HG03565 (cell line): ENCODE measurements at regions not wholly inside any gene's neighbourhood (a gene's known extent, or its start where the extent isn't known, plus 50 kb on each side); places are given as distances from the start of the nearest gene placed in this dataset.

ENCODE experiments used
- ATAC-seq: cut with Tn5 transposase; IDR thresholded peaks from one replicate; pipeline ENCODE4 v1.9.1; 2021; ENCODE audit warnings: mild to moderate bottlenecking, moderate library complexity; ENCODE audit not compliant: unreplicated experiment

DNA sequence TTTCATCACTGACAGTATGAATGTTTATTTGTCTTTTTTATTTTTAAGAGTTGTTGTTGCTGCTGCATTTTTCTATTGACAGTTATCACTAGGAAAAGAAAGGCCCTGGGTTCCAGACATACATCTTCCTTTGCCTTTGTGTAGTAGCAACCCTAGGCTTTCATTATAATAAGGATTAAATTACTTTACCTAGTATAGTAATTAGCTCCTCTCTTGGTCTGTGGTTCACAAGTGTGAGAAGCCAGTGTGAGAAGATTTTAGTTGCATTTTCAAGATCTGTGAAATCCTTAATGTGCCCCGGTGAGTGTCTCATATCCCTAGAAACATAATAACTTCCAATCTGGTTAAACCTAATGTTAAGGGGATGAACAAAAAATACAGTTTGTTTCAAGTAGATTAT is 799.3 kb upstream of the MAP3K7 start:
- no peak for ATAC-seq

DNA sequence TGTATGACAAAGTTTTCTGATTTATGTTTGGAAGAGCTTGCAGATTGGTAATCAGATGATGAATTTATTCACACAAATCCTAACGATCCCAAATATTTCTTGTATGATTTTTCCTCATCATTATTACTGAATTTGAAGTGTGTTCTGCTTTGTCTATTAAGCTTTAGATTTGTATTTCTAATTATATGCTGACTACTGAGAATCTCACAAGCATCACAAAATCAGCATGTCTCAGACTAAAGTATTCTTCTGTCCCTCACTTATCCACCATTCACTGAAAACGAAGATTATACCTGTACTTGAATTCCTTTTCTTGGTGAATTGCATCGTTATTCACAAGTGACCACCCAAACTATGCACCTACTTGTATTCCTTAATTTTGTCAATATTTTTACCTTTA is 796.3 kb upstream of the MAP3K7 start:
- no peak for ATAC-seq

DNA sequence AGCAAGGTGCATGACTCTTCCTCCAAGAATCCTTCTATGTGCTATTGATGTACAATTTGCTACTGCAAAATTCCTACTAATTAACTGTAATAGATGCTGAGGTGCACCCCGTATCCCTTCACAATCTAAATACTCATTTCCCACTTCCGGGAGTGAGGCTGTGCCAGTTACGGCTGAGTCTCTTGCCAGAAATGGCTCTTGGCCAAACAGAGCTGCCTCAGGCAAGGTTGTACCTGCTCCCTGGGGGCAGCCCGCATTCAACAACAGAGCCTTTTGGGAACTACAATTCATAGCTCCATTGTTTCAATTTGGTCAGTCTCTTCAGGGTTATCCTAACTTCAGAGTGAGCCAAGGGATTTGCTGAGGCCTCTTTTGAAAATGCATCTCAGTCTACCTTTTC is 789.8 kb upstream of the MAP3K7 start:
- no peak for ATAC-seq

DNA sequence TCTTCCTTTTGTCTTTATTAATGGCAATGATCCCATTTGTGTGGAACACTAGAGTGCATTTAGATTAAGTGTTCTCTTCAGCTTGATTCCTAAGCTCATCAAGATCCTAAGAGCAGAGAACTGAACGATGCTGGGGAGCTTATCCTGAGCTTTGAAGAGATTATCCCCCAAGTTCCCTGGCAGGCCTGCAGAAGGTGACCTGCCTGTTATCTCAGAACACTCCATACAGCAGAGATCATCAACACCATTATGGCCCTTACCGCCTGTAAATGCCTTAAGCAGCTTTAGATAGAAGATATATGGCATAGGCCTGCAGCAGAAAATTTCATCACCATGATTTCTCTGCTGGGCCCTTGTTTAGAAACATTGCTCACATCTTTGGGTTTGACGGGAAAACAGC is 779.9 kb upstream of the MAP3K7 start:
- no peak for ATAC-seq

DNA sequence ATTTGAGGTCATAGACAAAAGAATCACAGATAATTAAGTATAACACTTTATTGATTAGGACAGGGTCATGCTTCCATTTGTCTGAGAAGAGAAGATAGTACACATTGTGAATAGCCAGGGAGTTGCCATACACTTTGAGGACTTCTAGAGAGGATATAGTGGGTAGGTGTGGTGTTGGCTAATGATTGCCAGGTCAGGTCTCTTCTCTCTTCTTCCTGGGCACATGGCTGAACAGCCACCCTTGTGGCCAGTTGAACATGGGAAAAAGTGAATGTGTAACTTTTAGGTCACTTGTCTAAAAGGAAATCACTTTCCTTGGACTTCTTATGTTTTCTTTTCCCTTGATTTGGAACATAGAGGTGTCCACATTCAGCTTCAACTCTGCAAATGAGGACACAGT is 772.1 kb upstream of the MAP3K7 start:
- no peak for ATAC-seq

DNA sequence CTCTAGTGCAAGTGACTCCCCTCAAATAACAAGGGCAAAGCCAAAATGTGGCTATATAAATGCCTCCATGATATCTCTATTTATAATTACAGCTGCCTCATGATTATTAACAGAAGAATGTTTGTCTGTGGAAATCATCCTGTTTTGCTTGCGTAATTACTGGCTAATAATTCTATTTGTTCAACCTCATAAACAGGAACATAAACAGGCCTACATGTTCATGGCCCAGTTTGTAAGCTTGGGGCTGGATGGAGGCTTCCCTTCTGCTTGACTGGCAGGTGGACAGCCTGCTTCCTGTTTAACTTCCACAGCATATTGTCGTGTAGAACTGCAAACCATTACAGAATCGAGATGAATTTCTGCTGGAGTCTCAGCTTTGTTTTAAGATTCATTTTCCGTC is 766.0 kb upstream of the MAP3K7 start:
- ATAC-seq: no peak

DNA sequence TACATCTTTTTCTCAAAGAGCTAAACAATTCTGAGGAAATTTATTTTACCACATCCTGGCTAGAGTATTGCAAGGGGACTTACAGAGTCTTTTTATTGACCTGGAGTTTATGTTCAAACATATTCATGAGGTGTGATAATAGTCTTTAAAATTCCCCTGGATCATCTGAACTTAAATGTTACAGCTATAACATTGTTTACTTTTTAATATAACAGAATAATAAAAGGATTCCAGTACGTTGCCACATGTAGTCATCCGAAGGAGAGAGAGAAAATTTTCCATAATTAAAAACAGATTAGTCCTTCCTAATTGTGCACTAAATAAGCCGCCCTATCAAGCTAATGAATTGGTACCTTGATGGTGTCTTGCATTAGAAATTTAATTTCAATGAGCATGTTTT is 765.4 kb upstream of the MAP3K7 start:
- no peak for ATAC-seq

DNA sequence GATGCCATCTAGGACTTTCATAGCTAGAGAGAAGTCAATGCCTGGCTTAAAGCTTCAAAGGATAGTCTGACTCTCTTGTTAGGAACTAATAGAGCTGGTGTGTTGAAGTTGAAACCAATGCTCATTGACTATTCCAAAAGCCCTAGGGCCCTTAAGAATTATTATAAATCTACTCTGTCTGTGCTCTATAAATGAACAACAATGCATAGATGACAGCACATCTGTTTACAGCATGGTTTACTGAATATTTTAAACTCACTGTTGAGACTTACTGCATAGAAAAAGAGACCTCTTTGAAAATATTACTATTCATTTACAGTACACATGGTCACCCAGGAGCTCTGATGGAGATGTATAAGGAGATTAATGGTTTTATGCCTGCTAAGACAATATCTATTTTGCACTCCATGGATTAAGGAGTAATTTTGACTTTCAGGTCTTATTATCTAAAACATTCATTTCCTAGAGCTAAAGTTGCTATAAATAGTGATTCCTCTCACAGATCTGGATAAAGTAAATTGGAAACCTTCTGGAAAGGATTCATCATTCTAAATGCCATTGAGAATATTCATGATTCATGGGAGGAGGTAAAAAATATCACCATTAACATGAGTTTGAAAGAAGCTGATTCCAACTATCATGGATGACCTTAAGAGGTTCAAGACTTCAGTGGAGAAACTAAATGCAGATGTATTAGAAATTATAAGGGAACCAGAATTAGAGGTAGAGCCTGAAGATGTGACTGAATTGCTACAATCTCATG is 763.5 kb upstream of the MAP3K7 start:
- ATAC-seq: no peak

DNA sequence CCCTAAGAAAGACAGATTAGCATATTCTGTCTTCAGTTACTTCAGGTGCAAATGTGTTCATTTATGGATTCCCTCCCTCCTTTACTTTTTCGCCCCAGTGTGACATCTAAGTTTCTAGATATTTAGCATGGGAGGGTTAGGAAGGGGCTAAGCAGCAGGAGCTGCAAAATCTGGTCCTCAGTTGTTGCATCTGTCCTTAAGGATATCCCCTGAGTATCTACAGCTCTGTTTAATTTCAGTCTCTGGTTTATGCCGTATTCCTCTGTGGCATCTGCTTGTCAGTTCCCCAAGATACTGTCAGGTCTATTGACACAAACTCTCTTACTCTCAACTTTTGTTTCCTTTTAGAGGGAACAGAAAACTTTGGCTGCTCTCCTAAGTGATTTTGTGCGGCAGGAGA is 754.6 kb upstream of the MAP3K7 start:
- no peak for ATAC-seq

DNA sequence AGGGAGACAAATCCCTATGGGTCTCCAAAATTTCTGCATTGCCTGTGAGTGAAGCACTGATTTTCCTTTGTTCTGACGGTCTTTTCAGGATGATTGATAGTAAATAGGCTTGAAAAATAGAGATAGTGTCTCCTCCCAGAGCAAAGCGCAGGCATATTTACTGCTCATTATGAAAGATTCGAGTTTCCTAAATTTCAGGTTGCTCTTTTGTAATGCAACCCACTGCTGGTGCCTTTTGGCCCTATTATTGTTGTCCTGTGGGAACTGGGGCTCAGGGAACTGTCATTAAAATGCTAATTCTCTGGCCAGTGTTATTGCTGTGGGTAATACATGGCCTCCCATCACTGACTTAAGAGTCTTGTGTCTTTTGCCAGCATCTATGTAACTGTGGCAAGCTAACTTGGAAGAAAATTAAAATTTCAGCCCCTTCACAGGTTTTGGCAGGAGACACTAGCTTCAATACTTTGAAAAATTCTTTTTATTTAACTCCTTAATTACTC is 754.1 kb upstream of the MAP3K7 start:
- ATAC-seq: no peak

DNA sequence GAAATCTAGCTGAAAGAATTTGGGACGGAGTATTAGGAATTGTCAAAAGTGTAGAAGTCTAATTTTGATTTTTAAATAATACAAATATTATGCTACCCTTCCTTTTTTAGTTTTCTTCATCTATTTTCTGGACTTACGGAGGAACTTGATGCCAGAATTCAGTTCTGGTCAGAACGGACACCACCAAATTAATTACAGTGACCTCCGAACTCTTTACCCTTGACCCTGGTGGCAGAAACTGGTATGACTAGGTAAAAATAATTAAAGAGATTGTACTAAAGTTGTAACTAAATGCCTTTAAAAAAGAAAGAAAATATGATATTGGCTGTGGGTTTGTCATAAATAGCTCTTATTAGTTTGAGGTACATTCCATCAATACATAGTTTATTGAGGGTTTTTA is 751.1 kb upstream of the MAP3K7 start:
- ATAC-seq: no peak

DNA sequence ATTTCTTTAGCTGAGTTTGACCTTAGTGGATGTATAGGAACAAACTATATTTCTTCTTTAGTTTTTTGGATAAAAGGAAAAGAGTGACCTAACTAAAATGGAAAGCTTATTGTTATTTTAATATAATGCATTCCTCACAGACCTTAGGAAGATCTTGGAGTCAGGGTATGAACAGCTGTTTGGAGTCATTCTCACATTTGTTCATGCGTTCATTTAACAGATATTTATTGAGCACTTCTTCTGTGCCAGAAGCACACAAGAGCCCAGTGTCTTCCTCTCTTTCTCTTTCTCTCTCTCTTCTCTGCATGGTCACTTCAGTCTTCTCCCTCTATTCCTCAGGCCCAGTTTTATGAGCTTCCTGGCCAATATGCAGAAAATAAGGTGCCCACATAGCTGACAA is 744.0 kb upstream of the MAP3K7 start:
- no peak for ATAC-seq

DNA sequence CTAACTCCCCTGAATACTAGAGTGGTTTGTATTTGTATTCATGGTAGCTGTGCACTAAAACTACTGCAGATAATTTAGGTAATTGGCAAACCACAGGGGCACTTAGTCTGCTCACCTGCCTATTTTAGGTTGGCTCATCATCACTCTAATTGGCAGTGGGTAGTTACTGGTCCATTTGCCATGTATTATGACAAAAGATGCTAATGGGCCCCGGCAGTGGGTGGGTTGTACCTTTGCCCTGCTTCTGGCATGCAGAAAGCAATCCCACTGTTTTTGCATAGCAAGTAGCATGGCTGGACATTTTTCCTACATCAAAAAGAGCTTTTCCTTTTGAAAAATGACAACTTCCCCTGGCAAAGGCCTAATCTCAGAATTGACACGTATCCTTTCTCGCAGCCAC is 741.4 kb upstream of the MAP3K7 start:
- ATAC-seq: no peak

DNA sequence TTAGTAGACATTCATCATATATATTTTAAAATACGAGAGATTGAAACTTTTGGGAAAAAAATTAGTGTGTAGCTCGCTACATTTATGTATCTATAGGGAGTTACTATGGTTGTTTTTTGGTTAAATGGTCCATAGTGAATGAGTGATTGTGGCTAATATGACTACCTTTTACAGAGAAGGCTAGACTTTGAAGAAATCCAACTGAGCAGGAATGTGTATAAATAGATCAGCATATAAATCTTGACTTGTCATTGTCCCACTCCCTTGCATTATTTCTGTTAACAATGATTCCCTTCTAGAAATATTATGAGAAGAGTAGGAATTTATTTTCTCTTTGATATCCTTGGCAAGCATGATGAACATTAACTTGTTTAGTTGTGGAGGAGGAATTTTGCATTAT is 737.8 kb upstream of the MAP3K7 start:
- ATAC-seq: no peak

DNA sequence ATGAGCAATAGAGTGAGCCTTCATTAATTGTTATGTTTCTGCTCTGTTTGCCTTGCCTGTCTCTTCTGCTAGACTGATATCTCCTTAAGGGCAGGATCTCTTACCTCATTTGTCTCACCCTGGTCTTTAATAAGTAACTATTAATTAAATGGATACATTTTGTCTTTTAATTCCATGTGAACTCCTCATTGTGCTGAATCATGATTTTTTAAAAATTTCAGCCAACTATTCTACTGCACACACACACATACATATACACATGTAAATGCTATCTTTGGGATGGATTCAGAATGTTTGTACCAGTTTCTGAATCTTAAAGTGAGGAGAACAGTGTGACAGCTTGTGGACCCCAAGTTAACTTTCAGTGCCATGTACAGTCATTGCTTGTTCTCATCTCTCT is 731.1 kb upstream of the MAP3K7 start:
- ATAC-seq: no peak

DNA sequence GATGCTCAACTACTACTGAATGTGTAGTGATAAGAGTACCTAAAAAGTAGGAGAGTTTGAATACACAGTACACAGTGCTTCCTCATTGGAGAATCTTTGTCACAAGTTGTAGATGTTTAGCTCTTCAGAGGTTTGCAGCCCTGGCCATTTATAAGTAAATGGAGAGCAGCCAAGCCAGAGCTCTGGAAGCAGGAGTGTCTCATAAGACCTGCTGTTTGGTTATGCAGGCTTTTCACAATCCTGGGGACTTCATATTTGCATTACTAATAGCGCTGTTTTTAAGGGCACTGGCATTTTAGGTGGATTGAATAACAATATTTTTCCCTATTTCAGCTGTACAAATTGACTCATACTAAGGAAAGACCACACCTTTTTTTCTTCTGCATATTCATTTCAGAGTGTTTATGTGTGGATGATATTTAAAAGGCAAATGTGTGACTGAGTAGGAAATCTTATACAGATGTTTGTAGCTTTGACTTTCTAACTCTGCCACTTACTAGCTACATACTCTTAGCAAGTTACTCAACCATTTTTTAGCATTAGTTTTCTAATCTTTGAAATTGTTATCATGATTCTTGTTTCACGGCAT is 730.5 kb upstream of the MAP3K7 start:
- ATAC-seq: no peak

DNA sequence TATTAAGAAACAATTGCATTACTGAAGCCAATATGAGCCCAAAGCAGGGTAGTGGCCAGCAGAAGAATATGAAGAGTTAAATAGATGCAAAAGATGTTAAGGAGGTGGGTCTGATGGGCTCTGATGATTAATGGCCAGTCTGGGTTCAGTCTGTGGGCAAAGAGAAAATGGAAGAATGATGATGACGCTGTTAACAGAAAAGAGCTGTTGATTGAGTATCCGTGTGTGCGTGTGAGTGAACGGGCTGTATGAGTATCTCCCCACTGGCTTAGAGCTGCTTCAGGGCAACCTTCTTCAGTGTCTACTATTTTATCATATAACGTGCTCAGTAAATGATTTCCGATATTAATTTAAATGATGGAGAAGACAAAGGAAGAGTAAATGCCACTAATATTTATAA is 723.3 kb upstream of the MAP3K7 start:
- ATAC-seq: no peak

DNA sequence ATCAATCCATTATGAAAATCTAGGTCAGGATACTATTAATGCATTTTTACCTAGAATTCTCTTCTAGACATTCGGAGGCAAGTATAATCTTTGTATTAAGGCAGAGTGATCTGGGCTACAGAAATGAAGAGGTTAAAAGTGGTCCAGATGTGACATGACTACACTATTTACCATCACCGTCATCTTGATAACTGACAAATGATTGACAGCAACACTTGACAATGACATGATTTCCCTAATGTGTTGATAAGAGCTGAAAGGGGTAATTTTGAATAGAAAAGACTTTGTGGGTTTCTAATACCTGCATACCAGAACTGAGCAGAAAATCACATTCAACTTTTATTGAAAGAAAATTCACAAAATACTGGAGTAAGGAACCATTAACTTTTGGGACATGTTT is 718.9 kb upstream of the MAP3K7 start:
- no peak for ATAC-seq

DNA sequence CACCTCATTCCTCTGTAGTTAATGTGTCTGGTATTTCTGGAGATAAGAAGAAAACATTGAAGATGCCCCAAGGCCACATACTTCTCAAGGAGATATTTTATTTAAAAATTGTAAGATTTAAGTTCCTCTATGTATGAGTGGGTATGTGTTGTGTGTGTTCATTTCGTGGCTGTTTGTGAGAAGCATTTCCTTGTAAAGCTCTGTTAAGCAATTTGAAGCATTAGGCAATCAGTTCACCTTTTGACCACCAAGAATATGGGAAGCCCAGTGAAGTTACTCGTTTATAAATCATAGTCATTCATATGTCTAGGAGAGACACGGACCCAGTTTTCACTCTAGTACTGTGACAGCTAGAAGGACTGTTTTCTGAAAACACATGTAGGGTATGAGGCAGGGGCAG is 717.6 kb upstream of the MAP3K7 start:
- ATAC-seq: no peak

DNA sequence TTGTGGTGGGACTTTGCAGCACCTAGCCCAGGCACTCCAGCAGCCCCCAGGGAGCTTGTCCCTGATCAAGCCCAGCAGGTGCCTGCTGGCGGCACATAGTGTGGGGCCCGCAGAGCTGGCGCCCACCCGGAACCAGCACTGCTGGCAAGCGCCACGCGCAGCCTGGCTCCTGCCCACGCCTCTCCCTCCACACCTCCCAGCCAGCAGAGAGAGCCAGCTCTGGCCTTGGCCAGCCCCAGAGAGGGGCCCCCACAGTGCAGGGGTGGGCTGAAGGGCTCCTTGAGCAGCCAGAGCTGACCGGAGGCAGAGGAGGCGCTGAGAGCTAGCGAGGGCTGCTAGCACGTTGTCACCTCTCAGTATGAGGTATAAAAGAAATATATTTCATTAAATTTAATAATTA is 716.5 kb upstream of the MAP3K7 start:
- ATAC-seq: no peak

DNA sequence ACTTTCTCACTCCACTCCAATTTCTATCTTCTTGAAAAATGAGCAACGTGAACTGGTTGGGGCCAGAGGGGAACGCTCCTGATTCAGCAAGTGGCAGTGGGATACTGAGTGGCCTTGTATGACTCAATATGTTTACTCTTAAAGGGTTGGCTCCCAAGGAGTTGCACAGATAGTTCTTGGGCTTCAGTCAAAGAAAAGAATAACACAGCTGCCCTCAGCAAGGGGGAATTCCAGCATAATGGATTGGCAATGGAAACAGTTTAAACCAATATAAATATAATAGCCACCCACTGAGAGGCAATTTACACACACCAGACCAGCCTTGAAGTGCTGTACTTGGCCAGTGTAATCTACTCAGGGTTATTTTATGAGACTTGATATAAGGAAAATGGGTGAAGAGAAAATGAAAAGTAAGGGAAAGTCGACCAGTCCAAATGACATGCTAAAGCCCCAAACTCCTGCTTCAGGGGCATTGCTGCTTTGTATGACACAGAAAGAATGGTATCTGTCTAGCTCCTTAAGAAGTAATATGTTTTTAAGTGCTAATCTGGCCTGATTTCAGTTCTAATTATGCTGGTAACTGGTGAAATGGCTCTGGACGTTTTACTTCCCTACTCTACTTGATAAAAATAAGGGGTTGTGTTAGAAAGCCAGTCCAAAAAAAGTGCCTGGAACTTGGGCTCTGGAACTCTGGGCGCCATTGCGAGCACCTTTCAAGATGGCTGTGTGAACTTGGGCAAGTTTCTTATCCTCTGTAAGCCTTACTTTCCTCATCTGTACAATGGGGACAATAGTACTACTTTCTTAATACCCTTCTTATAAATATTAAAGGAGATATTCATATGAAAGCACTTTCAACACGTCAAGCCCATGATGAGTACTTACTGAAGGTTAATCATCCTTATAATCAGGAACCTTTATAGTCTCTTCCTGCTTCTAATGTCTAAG is 712.9 kb upstream of the MAP3K7 start:
- no peak for ATAC-seq
